Panc1 (cell line): ENCODE measurements at regions not wholly inside any gene's neighbourhood (a gene's known extent, or its start where the extent isn't known, plus 50 kb on each side); places are given as distances from the start of the nearest gene placed in this dataset.

Source experiments
- ATAC-seq: fragments of 200-7000 bp; cut with Tn5 transposase; 2 replicates; pipeline ENCODE4 v1.9.1; 2020; ENCODE audit warnings: mild to moderate bottlenecking, moderate library complexity
- BruUV-seq: library from RNA; stranded (reverse); fragments of 400-500 nt; replicated peaks from 2 replicates; lab custom pipeline; 2021; lab: Mats Ljungman, UMichigan
- CTCF ChIA-PET: fragments of 300-600 bp; sonication (Branson Sonifier 250); formaldehyde crosslinking; loops from one replicate; lab custom pipeline; 2022; ENCODE audit warnings: antibody characterized with exemption; lab: Charles Lee
- POLR2A ChIA-PET: fragments of 300-600 bp; sonication (Branson Sonifier 250); formaldehyde crosslinking; loops from one replicate; lab custom pipeline; 2022; ENCODE audit warnings: antibody characterized with exemption; lab: Charles Lee
- DNase-seq: peaks from one replicate; pipeline ENCODE4 v3.0.0-alpha.2; 2010; ENCODE audit warnings: low read depth, low spot score
- H3K27ac ChIP-seq: 2 replicates; pipeline ENCODE4 v1.5.1; 2011; ENCODE audit warnings: mild to moderate bottlenecking, low read length, inconsistent platforms
- H3K27me3 ChIP-seq: fragments of 200-500 bp; sonication (Bioruptor generic); 2 replicates; pipeline ENCODE4 v1.6.0; 2014; ENCODE audit warnings: low read length, inconsistent platforms; ENCODE audit not compliant: control insufficient read depth, insufficient read depth
- H3K36me3 ChIP-seq: fragments of 200-500 bp; sonication (Bioruptor generic); 2 replicates; pipeline ENCODE4 v1.5.1; 2014; ENCODE audit warnings: inconsistent platforms, mild to moderate bottlenecking, low read length, moderate library complexity; ENCODE audit not compliant: control insufficient read depth, insufficient read depth
- H3K4me1 ChIP-seq: 2 replicates; pipeline ENCODE4 v1.5.1; 2011; ENCODE audit warnings: inconsistent platforms, mild to moderate bottlenecking, low read length, moderate library complexity; ENCODE audit not compliant: control insufficient read depth, insufficient read depth
- H3K4me3 ChIP-seq, 2 experiments: 2 replicates each; pipeline ENCODE4 v1.5.1; 2011 to 2012; ENCODE audit warnings: low read depth in 2 of 2, low read length in 2 of 2, mild to moderate bottlenecking in 2 of 2, inconsistent platforms in 1 of 2, moderate library complexity in 1 of 2
- H3K9me3 ChIP-seq: fragments of 200-500 bp; sonication (Bioruptor generic); 2 replicates; pipeline ENCODE4 v1.5.1; 2014; ENCODE audit warnings: low read depth, mild to moderate bottlenecking, inconsistent platforms, low read length, moderate library complexity; ENCODE audit not compliant: control insufficient read depth, insufficient read depth
- CTCF ChIP-seq: fragments of 450-650 bp; IDR thresholded peaks from 2 replicates; pipeline ENCODE4 v1.5.1; 2017; ENCODE audit warnings: mild to moderate bottlenecking
- POLR2AphosphoS5 ChIP-seq: IDR thresholded peaks from 2 replicates; pipeline ENCODE4 v1.6.1; 2012; ENCODE audit warnings: mild to moderate bottlenecking, low read depth, low read length, moderate library complexity
- REST ChIP-seq, 2 experiments: IDR thresholded peaks; 2 replicates each; pipeline ENCODE4 v1.6.1; 2011 to 2012; ENCODE audit warnings: low read depth in 2 of 2, control low read depth in 1 of 2, low read length in 1 of 2, mild to moderate bottlenecking in 1 of 2, moderate library complexity in 1 of 2; ENCODE audit not compliant: insufficient read depth in 1 of 2
- SIN3A ChIP-seq: IDR thresholded peaks from 2 replicates; pipeline ENCODE4 v1.6.1; 2012; ENCODE audit warnings: low read depth, mild to moderate bottlenecking, low read length, moderate library complexity, borderline replicate concordance; ENCODE audit not compliant: insufficient read depth
- TCF7L2 ChIP-seq: IDR thresholded peaks from 2 replicates; pipeline ENCODE4 v1.6.1; 2011; ENCODE audit warnings: mild to moderate bottlenecking, low read depth, low read length, inconsistent platforms
- in situ Hi-C: cut with HindIII; loops from 2 replicates; pipeline ENCODE4 v1.10.0; 2016; ENCODE audit warnings: low sequenced_read_pairs, low pct_unique_long_range_greater_than_20kb
- intact Hi-C: fragments of 100-400 bp; cut with micrococcal nuclease; formaldehyde crosslinking; loops from one replicate; pipeline ENCODE4 v1.10.0; 2022; ENCODE audit not compliant: unreplicated experiment

DNA sequence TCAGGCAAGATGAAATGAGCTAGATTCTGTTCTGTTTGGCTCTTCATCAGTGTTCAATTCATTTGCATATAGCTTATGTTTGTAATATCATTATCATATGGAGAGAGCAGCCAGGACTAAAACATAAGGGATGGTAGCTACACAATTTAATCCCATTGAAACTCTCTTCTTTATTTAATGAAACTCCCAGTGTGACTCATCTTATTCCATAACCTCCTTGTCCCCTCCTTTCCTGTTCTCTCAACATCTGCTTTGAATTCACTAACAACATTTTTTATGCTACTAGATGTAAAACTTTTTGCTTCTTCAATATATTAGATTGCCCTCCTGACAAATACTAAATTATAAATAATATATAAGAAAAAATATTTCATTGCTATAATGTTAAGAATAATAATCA is 1823.4 kb downstream of the MAT2B start:
- intact Hi-C loops (no loop called here), in situ Hi-C loops (no loop called here)
- TF ChIP-seq POLR2AphosphoS5 (no peak), TCF7L2 (no peak), CTCF (no peak), REST (IDR thresholded peaks at IDR 0.05; ENCODE audit: insufficient read depth in 1 of 2, low read depth in 2 of 2, low read length in 1 of 2) (no peak), SIN3A (no peak)
- ChIA-PET CTCF (no interaction called here), POLR2A (interaction anchor here (0.5 kb wide), 1 partner anchor 1677 kb away, joined by 4 read pairs; no protein-coding TSS in a partner anchor)
- H3K27me3 ChIP-seq = no peaks in the 10 kb centered on the region
- BruUV-seq = no TSS peak
- ATAC-seq (no peak), DNase-seq (no peak)
- no peaks in the 10 kb centered on the region for H3K4me1 ChIP-seq
- no peaks in the 10 kb centered on the region for H3K36me3 ChIP-seq
- no peak overlapping the region for H3K4me3 ChIP-seq
- H3K9me3 ChIP-seq = no peaks in the 10 kb centered on the region
- no peak overlapping the region for H3K27ac ChIP-seq

- POLR2A ChIA-PET = no interaction called here
- intact Hi-C loops = no loop called here
- Histone ChIP-seq H3K27ac (no peak overlapping the region), H3K9me3 (no peaks in the 10 kb centered on the region), H3K36me3 (no peaks in the 10 kb centered on the region), H3K4me3 (no peak overlapping the region), H3K4me1 (no peaks in the 10 kb centered on the region), H3K27me3 (no peaks in the 10 kb centered on the region)
- CTCF ChIA-PET = no interaction called here
- ATAC-seq = no peak
- TF ChIP-seq REST (IDR thresholded peaks at IDR 0.05; ENCODE audit: insufficient read depth in 1 of 2, low read depth in 2 of 2, low read length in 1 of 2) = no peak
- TF ChIP-seq SIN3A = no peak
- no peak for TF ChIP-seq CTCF
- TF ChIP-seq POLR2AphosphoS5 = no peak
- TF ChIP-seq TCF7L2 = no peak
- in situ Hi-C loops = no loop called here
- no peak for DNase-seq
- BruUV-seq = no TSS peak
These were observed 1828.2 kb downstream of the MAT2B start for GRCh38 chr5:165333623-165334022.
